Kasumi-1 (cell line): ENCODE measurements at regions not wholly inside any gene's neighbourhood (a gene's known extent, or its start where the extent isn't known, plus 50 kb on each side); places are given as distances from the start of the nearest gene placed in this dataset.

ENCODE experiments used
- DNase-seq, 2 experiments: peaks; one replicate each; lab custom pipeline; 2025; lab: John Stamatoyannopoulos, UW

DNA sequence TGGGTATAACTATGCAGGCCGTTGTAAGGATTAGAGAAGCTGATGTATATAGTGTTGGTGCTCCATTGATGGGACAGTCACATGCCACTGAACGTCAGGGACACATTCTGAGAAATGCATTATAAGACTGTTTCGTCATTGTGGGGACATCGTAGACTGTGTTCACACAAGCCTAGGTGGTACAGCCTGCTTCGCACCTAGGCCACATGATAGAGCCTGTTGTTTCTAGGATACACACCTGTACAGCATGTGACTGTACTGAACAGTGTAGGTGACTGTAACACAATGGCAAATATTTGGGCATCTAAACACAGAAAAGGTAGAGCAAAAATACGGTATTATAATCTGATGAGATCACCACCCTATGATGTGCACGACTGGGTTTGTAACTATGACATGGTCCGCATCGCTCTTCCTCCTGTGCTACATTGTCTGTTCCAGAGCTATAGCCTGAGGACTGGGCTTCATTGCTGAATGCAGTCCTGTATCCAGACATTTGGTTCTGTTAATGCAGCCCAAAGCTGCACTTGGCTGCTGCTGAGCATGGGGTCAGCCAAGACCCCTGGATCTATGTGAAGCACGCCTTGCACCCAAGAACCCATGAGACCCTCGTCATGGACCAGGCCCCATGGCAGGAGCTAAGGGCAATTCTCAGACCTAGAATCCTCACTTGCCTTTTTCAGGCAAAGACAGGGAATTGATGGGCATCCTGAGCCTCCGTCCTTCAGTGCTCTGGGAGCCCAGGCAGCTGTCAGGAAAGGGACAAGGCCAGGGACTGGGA lies 51.1 kb upstream of the THY1 start:
- no peak for DNase-seq

DNA sequence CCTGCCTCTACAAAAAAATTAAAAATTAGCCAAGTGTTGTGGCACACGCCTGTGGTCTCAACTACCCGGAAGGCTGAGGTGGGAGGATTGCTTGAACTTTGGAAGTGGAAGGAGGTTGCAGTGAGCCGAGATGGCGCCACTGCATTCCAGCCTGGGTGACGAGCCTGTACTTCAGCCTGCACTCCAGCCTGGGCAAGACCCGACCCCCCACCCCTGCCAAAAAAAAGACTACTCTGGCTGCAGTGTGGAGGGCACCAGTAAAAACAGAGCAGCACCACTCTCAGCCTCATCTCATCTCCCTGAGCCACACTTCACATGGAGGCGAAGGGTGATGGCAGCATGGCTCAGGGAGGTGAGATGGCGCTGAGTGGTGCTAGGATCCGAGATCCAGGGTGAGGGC lies 50.3 kb upstream of the THY1 start:
- DNase-seq, result no peak

DNA sequence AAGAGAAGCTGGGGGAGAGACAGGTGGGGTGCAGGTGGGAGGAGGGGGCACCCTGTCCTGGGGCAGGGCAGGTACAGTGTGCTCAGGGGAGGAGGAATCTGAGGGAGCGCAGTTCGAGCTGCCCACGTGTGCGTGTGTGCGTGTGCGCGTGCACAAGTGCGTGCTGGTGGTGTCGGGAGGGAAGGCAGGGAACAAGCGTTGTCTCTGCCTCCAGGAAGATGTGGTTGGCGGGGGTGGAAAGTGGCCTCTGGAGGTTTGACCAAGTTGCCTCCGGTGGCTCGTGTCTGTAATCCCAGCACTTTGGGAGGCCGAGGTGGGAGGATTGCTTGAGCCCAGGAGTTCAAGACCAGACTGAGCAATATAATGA lies 49.9 kb upstream of the THY1 start:
- no peak for DNase-seq
